Glutamatergic neuron (in vitro differentiated cells): ENCODE measurements at regions not wholly inside any gene's neighbourhood (a gene's known extent, or its start where the extent isn't known, plus 50 kb on each side); places are given as distances from the start of the nearest gene placed in this dataset.

Experiments
- DNase-seq: peaks from one replicate; pipeline ENCODE4 v3.0.0; 2022
- H3K27ac Mint-ChIP-seq: one replicate; pipeline ENCODE4 v1.8.0; 2020; ENCODE audit warnings: mild to moderate bottlenecking, mixed read lengths, inconsistent platforms; ENCODE audit not compliant: unreplicated experiment
- H3K27me3 Mint-ChIP-seq: one replicate; pipeline ENCODE4 v1.8.0; 2020; ENCODE audit warnings: mild to moderate bottlenecking, moderate library complexity, mixed read lengths, inconsistent platforms; ENCODE audit not compliant: unreplicated experiment
- H3K36me3 Mint-ChIP-seq: one replicate; pipeline ENCODE4 v1.8.0; 2020; ENCODE audit warnings: mild to moderate bottlenecking, mixed read lengths, inconsistent platforms; ENCODE audit not compliant: unreplicated experiment
- H3K4me1 Mint-ChIP-seq: one replicate; pipeline ENCODE4 v1.8.0; 2020; ENCODE audit warnings: mild to moderate bottlenecking, low read depth, mixed read lengths, inconsistent platforms; ENCODE audit not compliant: unreplicated experiment
- H3K4me3 Mint-ChIP-seq: one replicate; pipeline ENCODE4 v1.8.0; 2020; ENCODE audit warnings: mild to moderate bottlenecking, mixed read lengths, inconsistent platforms; ENCODE audit not compliant: unreplicated experiment
- H3K9me3 Mint-ChIP-seq: one replicate; pipeline ENCODE4 v1.8.0; 2020; ENCODE audit warnings: mild to moderate bottlenecking, moderate library complexity, mixed read lengths, inconsistent platforms; ENCODE audit not compliant: unreplicated experiment
- TF ChIP-seq, protein P1 (sequence below): fragments of 200-600 bp; sonication (generic); IDR thresholded peaks from one replicate; pipeline ENCODE4 v1.5.0; 2021; ENCODE audit not compliant: partially characterized antibody, unreplicated experiment

DNA sequence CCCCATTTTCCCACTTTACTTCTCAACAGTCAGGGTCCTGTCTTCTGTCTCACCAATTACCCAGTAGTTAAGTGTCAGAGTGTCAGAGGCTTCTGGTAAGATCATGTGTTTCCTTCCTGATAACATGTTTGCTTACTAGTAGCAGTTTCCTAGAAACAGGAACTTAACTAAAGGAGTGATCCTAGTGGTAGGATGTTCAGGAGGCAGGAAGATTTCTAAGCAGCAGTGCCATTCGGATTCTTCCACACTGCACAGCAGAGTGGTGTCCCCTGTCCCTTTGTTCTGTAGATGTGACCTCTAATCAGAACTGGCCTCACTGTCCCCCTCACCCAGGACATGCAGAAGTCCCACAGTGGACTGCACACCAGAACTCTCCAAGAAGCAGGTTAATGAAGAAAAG is 221.8 kb upstream of the OSR1 start:
- no peak for DNase-seq
- H3K9me3 Mint-ChIP-seq: peaks cover 3% of the 10 kb centered on the region
- H3K27ac Mint-ChIP-seq: no peak overlapping the region
- no peaks in the 10 kb centered on the region for H3K27me3 Mint-ChIP-seq
- no peaks in the 10 kb centered on the region for H3K36me3 Mint-ChIP-seq
- H3K4me3 Mint-ChIP-seq: no peak overlapping the region
- peaks cover 3% of the 10 kb centered on the region for H3K4me1 Mint-ChIP-seq
- TF ChIP-seq, protein P1, sequence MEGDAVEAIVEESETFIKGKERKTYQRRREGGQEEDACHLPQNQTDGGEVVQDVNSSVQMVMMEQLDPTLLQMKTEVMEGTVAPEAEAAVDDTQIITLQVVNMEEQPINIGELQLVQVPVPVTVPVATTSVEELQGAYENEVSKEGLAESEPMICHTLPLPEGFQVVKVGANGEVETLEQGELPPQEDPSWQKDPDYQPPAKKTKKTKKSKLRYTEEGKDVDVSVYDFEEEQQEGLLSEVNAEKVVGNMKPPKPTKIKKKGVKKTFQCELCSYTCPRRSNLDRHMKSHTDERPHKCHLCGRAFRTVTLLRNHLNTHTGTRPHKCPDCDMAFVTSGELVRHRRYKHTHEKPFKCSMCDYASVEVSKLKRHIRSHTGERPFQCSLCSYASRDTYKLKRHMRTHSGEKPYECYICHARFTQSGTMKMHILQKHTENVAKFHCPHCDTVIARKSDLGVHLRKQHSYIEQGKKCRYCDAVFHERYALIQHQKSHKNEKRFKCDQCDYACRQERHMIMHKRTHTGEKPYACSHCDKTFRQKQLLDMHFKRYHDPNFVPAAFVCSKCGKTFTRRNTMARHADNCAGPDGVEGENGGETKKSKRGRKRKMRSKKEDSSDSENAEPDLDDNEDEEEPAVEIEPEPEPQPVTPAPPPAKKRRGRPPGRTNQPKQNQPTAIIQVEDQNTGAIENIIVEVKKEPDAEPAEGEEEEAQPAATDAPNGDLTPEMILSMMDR: no peak

DNA sequence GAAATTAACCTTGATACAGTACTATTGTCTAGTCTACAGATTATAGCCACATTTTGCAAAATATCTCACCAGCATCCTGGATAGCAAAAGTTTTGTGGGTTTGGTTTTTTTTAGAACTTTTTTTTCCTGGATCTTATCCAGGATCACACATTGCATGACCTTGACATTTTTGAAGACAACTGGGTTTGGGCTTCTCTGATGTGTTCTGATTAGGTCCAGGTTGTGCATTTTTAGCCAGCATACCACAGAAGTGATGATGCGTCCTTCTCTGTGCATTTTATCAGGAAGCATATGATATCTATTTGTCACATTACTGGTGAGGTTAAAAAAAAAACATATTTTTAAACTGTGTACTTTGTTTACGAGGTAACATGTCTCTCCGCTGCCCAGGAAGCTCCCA is 221.0 kb upstream of the OSR1 start:
- H3K9me3 Mint-ChIP-seq: peaks cover 3% of the 10 kb centered on the region
- TF ChIP-seq, protein P1: no peak
- H3K4me1 Mint-ChIP-seq: peaks cover 3% of the 10 kb centered on the region
- no peak for DNase-seq
- H3K27ac Mint-ChIP-seq: no peak overlapping the region
- no peaks in the 10 kb centered on the region for H3K27me3 Mint-ChIP-seq
- no peak overlapping the region for H3K4me3 Mint-ChIP-seq
- no peaks in the 10 kb centered on the region for H3K36me3 Mint-ChIP-seq

DNA sequence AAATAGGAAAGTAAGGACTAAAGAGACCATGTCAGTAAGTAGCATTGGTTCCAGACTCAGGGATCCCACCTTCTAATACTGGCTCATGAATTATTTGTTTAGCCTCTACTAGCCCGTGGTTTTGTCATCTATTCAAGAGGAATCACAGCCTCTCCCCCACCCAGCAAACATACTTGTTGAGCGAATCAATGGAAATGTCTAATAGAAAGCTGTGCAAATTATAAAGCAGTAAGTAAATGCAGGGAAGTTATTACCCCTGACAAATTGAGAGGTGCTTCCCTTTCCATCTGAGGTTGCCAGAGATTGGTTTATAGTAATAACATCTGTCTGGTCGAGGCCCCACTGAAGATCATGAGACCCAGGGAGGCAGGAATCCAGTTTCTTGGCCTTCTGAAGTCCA is 219.3 kb upstream of the OSR1 start:
- H3K4me1 Mint-ChIP-seq: peaks cover 8% of the 10 kb centered on the region
- TF ChIP-seq, protein P1: no peak
- no peaks in the 10 kb centered on the region for H3K27me3 Mint-ChIP-seq

DNA sequence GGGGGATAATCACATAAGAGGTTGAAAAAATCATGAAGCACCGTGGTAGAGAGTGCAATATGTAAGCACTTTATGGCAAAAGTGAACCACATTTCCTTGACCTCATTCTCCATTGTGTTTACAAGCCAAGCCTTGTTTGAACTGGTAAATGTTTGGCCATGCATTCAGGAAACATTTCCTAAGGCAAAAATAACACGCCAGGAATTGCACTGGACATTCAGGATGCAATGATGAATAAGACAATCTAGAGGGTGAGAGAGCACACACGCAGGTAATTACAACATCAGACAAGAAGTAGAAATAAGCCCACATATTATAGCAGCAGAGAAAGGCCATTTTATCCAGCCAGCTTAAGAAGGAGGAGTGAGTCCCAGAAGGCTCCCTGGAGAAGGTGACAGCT is 218.0 kb upstream of the OSR1 start:
- H3K27ac Mint-ChIP-seq: no peak overlapping the region
- DNase-seq: no peak
- no peaks in the 10 kb centered on the region for H3K27me3 Mint-ChIP-seq
- H3K36me3 Mint-ChIP-seq: no peaks in the 10 kb centered on the region
- TF ChIP-seq, protein P1: no peak
- H3K9me3 Mint-ChIP-seq: peaks cover 3% of the 10 kb centered on the region
- H3K4me3 Mint-ChIP-seq: no peak overlapping the region
- H3K4me1 Mint-ChIP-seq: peaks cover 8% of the 10 kb centered on the region

More for the DNA sequence above, 219.3 kb upstream of the OSR1 start:
- no peak overlapping the region for H3K27ac Mint-ChIP-seq
- H3K4me3 Mint-ChIP-seq: no peak overlapping the region
- no peak for DNase-seq
- no peaks in the 10 kb centered on the region for H3K36me3 Mint-ChIP-seq
- peaks cover 3% of the 10 kb centered on the region for H3K9me3 Mint-ChIP-seq

DNA sequence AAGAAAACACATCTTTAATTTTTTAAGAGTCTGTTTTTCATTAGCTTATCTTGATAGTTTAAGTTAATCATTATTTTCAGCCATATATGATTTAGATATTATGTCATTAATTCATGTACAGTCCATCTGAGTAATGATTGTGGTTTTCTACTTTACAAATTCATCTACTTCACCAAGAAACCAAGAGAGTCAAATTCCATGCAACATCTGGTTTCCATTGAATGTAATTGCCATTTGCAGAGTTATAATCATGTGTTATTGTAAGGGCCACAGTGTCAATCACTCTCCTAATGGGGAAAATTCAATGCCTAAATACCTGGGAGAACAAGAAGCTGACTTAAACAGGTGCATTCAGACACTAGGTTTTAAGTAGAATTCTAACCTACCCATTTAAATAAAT is 217.2 kb upstream of the OSR1 start:
- Mint-ChIP-seq H3K27ac (no peak overlapping the region), H3K4me1 (peaks cover 5% of the 10 kb centered on the region)
- TF ChIP-seq, protein P1: no peak

More for the DNA sequence above, 217.2 kb upstream of the OSR1 start:
- no peaks in the 10 kb centered on the region for H3K9me3 Mint-ChIP-seq
- no peaks in the 10 kb centered on the region for H3K27me3 Mint-ChIP-seq
- DNase-seq: no peak
- H3K36me3 Mint-ChIP-seq: no peaks in the 10 kb centered on the region
- H3K4me3 Mint-ChIP-seq: no peak overlapping the region
